ENCODE measurements at regions not wholly inside any gene's neighbourhood (a gene's known extent, or its start where the extent isn't known, plus 50 kb on each side); places are given as distances from the start of the nearest gene placed in this dataset.

DNA sequence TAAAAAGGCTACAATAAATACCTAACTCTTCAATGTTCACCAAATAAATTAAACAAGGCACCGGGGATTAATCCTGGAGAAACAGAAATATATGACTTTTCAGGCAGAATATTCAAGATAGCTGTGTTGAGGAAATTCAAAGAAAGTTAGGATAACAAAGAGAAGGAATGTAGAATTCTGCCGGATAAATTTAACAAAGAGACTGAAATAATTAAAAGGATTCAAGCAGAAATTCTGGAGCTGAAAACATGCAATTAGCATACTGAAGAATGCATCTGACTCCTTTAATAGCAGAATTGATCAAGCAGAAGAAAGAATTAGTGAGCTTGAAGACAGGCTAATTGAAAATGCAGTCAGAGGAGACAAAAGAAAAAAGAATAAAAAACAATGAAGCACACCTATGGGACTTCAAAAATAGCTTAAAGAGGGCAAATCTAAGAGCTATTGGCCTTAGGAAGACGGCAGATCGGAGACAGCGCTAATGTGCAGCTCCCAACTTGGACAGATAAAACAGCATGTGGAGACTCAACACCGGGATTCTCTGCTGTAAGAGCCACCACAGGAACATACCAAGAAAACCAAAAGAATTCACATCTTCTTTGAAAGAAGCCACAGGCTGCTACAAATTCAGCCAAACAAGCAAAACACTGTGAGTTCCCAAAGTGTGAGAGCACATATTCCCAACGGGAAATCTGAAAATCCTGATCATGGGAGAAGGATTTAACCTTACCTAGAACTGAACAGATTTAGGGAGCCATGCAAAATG lies 1290.9 kb downstream of the PCDH18 start:
- no peak for TF ChIP-seq POLR2A (IDR thresholded peaks at IDR 0.05; ENCODE audit: low read length)
- TF ChIP-seq GATA1 (IDR thresholded peaks at IDR 0.05; ENCODE audit: low read depth, low read length), result no peak

All from erythroblast (primary cell).